NCI-H82 treated with DMSO at 0.1 percent for 48 hours (cell line): ENCODE measurements at regions not wholly inside any gene's neighbourhood (a gene's known extent, or its start where the extent isn't known, plus 50 kb on each side); places are given as distances from the start of the nearest gene placed in this dataset.

Experiments used
- DNase-seq: peaks from one replicate; lab custom pipeline; 2025; ENCODE audit not compliant: unreplicated experiment; lab: John Stamatoyannopoulos, UW

- no peak for DNase-seq
These were observed 2603.2 kb downstream of the PCDH7 start for GRCh38 chr4:33323393-33323792.

- DNase-seq, result no peak
These were observed 2614.2 kb downstream of the PCDH7 start for GRCh38 chr4:33334416-33334815.

GRCh38 chr4:33339762-33340161 is 2619.6 kb downstream of the PCDH7 start:
- DNase-seq, result no peak

- no peak for DNase-seq
These were observed 2620.0 kb downstream of the PCDH7 start for GRCh38 chr4:33340168-33340567.

- no peak for DNase-seq
These were observed 2629.2 kb downstream of the PCDH7 start for GRCh38 chr4:33349376-33349775.

- no peak for DNase-seq
These were observed 2637.0 kb downstream of the PCDH7 start for GRCh38 chr4:33357121-33357520.

- DNase-seq, result no peak
These were observed 2649.3 kb downstream of the PCDH7 start for GRCh38 chr4:33369446-33369845.

- DNase-seq, result no peak
These were observed 2661.6 kb downstream of the PCDH7 start for GRCh38 chr4:33381816-33382215.

GRCh38 chr4:33386764-33387163 is 2666.6 kb downstream of the PCDH7 start:
- no peak for DNase-seq

- no peak for DNase-seq
These were observed 2670.8 kb downstream of the PCDH7 start for GRCh38 chr4:33390976-33391375.

- no peak for DNase-seq
These were observed 2675.7 kb downstream of the PCDH7 start for GRCh38 chr4:33395731-33396485.

- no peak for DNase-seq
These were observed 2680.3 kb downstream of the PCDH7 start for GRCh38 chr4:33400504-33400903.

GRCh38 chr4:33407496-33407895 is 2687.3 kb downstream of the PCDH7 start:
- DNase-seq, result no peak

GRCh38 chr4:33411182-33411581 is 2691.0 kb downstream of the PCDH7 start:
- no peak for DNase-seq

GRCh38 chr4:33421887-33422286 is 2701.7 kb downstream of the PCDH7 start:
- no peak for DNase-seq

- no peak for DNase-seq
These were observed 2702.5 kb downstream of the PCDH7 start for GRCh38 chr4:33422656-33423055.

GRCh38 chr4:33425936-33426335 is 2705.8 kb downstream of the PCDH7 start:
- peak; percentile 19 for DNase-seq

- DNase-seq, result peak; percentile 41
These were observed 2707.5 kb downstream of the PCDH7 start for GRCh38 chr4:33427676-33428075.

- DNase-seq, result no peak
These were observed 2709.8 kb downstream of the PCDH7 start for GRCh38 chr4:33429971-33430370.

- no peak for DNase-seq
These were observed 2717.2 kb downstream of the PCDH7 start for GRCh38 chr4:33437406-33437805.

GRCh38 chr4:33446953-33447352 is 2726.8 kb downstream of the PCDH7 start:
- DNase-seq, result no peak

- no peak for DNase-seq
These were observed 2728.8 kb downstream of the PCDH7 start for GRCh38 chr4:33448948-33449347.

- no peak for DNase-seq
These were observed 2733.3 kb downstream of the PCDH7 start for GRCh38 chr4:33453436-33453835.
